ENCODE measurements at regions not wholly inside any gene's neighbourhood (a gene's known extent, or its start where the extent isn't known, plus 50 kb on each side); places are given as distances from the start of the nearest gene placed in this dataset.
A peak's percentile ranks its signal among the peaks of the same experiment; 100 is the strongest.
"Not testable (repeated sequence)": the region's sequence is repeated elsewhere in the genome, so short reads cannot be mapped to it uniquely, and the experiment has no call there.

- not testable (repeated sequence) for H3K4me2 ChIP-seq (ENCODE audit: low read length); H3F3A ChIP-seq (ENCODE audit: control insufficient read depth, insufficient read depth); H3K4me3 ChIP-seq (ENCODE audit: low read length); H3K36me3 ChIP-seq (ENCODE audit: control insufficient read depth, low read length); H3K79me2 ChIP-seq (ENCODE audit: control insufficient read depth, low read length); H3K9me3 ChIP-seq (ENCODE audit: control insufficient read depth, insufficient read depth, low read length); H4K20me1 ChIP-seq (ENCODE audit: control insufficient read depth, insufficient read depth, low read depth, low read length); H3K27ac ChIP-seq (ENCODE audit: low read depth, low read length); H3K9me2 ChIP-seq (replicated peaks; ENCODE audit: control insufficient read depth, low read length)
- peaks cover 15% of the 10 kb centered on the region for H3K4me1 ChIP-seq (ENCODE audit: control insufficient read depth, low read length)
- peaks cover 28% of the 10 kb centered on the region for H3K27me3 ChIP-seq (ENCODE audit: control insufficient read depth, low read length)
Observed at GRCh38 chr3:197459571-197459970, 96.2 kb downstream of the BDH1 start.

GRCh38 chr3:197458906-197459470, 96.8 kb downstream of the BDH1 start:
- no peaks in the 10 kb centered on the region for H3K9me3 ChIP-seq (ENCODE audit: control insufficient read depth, insufficient read depth, low read length)
- H3K36me3 ChIP-seq (ENCODE audit: control insufficient read depth, low read length): no peaks in the 10 kb centered on the region
- H3K27ac ChIP-seq (ENCODE audit: low read depth, low read length): no peak overlapping the region
- H3K4me2 ChIP-seq (ENCODE audit: low read length): no peak overlapping the region
- H4K20me1 ChIP-seq (ENCODE audit: control insufficient read depth, insufficient read depth, low read depth, low read length): no peaks in the 10 kb centered on the region
- no peaks in the 10 kb centered on the region for H3K79me2 ChIP-seq (ENCODE audit: control insufficient read depth, low read length)
- TF ChIP-seq EZH2phosphoT487 (IDR thresholded peaks at IDR 0.05; ENCODE audit: borderline replicate concordance, low read length) (no peak), CTCF (IDR thresholded peaks at IDR 0.05; ENCODE audit: low read depth, low read length, poor library complexity, severe bottlenecking) (no peak)
- H3F3A ChIP-seq (ENCODE audit: control insufficient read depth, insufficient read depth): peaks cover 10% of the 10 kb centered on the region
- H3K9me2 ChIP-seq (replicated peaks; ENCODE audit: control insufficient read depth, low read length): no peaks in the 10 kb centered on the region
- peaks cover 30% of the 10 kb centered on the region for H3K27me3 ChIP-seq (ENCODE audit: control insufficient read depth, low read length)
- H3K4me1 ChIP-seq (ENCODE audit: control insufficient read depth, low read length): peaks cover 15% of the 10 kb centered on the region
- no peak overlapping the region for H3K4me3 ChIP-seq (ENCODE audit: low read length)

GRCh38 chr3:197458179-197458707, 97.5 kb downstream of the BDH1 start:
- Histone ChIP-seq H4K20me1 (ENCODE audit: control insufficient read depth, insufficient read depth, low read depth, low read length) (no peaks in the 10 kb centered on the region), H3F3A (ENCODE audit: control insufficient read depth, insufficient read depth) (peaks cover 5% of the 10 kb centered on the region; the same call in 1 of the 2 replicates), H3K9me3 (ENCODE audit: control insufficient read depth, insufficient read depth, low read length) (no peaks in the 10 kb centered on the region), H3K4me1 (ENCODE audit: control insufficient read depth, low read length) (peaks cover 15% of the 10 kb centered on the region), H3K27ac (ENCODE audit: low read depth, low read length) (no peak overlapping the region), H3K27me3 (ENCODE audit: control insufficient read depth, low read length) (peaks cover 29% of the 10 kb centered on the region), H3K79me2 (ENCODE audit: control insufficient read depth, low read length) (no peaks in the 10 kb centered on the region), H3K9me2 (replicated peaks; ENCODE audit: control insufficient read depth, low read length) (no peaks in the 10 kb centered on the region), H3K4me3 (ENCODE audit: low read length) (no peak overlapping the region), H3K36me3 (ENCODE audit: control insufficient read depth, low read length) (no peaks in the 10 kb centered on the region), H3K4me2 (ENCODE audit: low read length) (no peak overlapping the region)
- TF ChIP-seq CTCF (IDR thresholded peaks at IDR 0.05; ENCODE audit: low read depth, low read length, poor library complexity, severe bottlenecking): peak; percentile 16
- TF ChIP-seq EZH2phosphoT487 (IDR thresholded peaks at IDR 0.05; ENCODE audit: borderline replicate concordance, low read length): no peak

- H3K4me1 ChIP-seq (ENCODE audit: control insufficient read depth, low read length): peaks cover 15% of the 10 kb centered on the region
- peak overlapping the region; percentile 87 for H3K4me2 ChIP-seq (ENCODE audit: low read length)
Observed at GRCh38 chr3:197456261-197457091, 99.3 kb downstream of the BDH1 start.

GRCh38 chr3:197454841-197455240, 100.9 kb downstream of the BDH1 start:
- not testable (repeated sequence) for H3K9me3 ChIP-seq (ENCODE audit: control insufficient read depth, insufficient read depth, low read length); H3F3A ChIP-seq (ENCODE audit: control insufficient read depth, insufficient read depth); H3K79me2 ChIP-seq (ENCODE audit: control insufficient read depth, low read length); H3K4me2 ChIP-seq (ENCODE audit: low read length); H3K9me2 ChIP-seq (replicated peaks; ENCODE audit: control insufficient read depth, low read length); H3K36me3 ChIP-seq (ENCODE audit: control insufficient read depth, low read length); H3K27ac ChIP-seq (ENCODE audit: low read depth, low read length); H3K4me3 ChIP-seq (ENCODE audit: low read length); H4K20me1 ChIP-seq (ENCODE audit: control insufficient read depth, insufficient read depth, low read depth, low read length)
- Histone ChIP-seq H3K4me1 (ENCODE audit: control insufficient read depth, low read length) (peaks cover 15% of the 10 kb centered on the region), H3K27me3 (ENCODE audit: control insufficient read depth, low read length) (peaks cover 29% of the 10 kb centered on the region)

More at GRCh38 chr3:197456261-197457091, 99.3 kb downstream of the BDH1 start:
- no peaks in the 10 kb centered on the region for H3K79me2 ChIP-seq (ENCODE audit: control insufficient read depth, low read length)
- no peak overlapping the region for H3K27ac ChIP-seq (ENCODE audit: low read depth, low read length)
- H3K36me3 ChIP-seq (ENCODE audit: control insufficient read depth, low read length): no peaks in the 10 kb centered on the region
- H3K27me3 ChIP-seq (ENCODE audit: control insufficient read depth, low read length): peaks cover 29% of the 10 kb centered on the region
- TF ChIP-seq EZH2phosphoT487 (IDR thresholded peaks at IDR 0.05; ENCODE audit: borderline replicate concordance, low read length): no peak
- peak overlapping the region; percentile 80 for H3K4me3 ChIP-seq (ENCODE audit: low read length)
- peaks cover 5% of the 10 kb centered on the region; the same call in 1 of the 2 replicates for H3F3A ChIP-seq (ENCODE audit: control insufficient read depth, insufficient read depth)
- no peaks in the 10 kb centered on the region for H4K20me1 ChIP-seq (ENCODE audit: control insufficient read depth, insufficient read depth, low read depth, low read length)
- no peaks in the 10 kb centered on the region for H3K9me2 ChIP-seq (replicated peaks; ENCODE audit: control insufficient read depth, low read length)
- H3K9me3 ChIP-seq (ENCODE audit: control insufficient read depth, insufficient read depth, low read length): no peaks in the 10 kb centered on the region
